GM18508 (cell line): ENCODE measurements at regions not wholly inside any gene's neighbourhood (a gene's known extent, or its start where the extent isn't known, plus 50 kb on each side); places are given as distances from the start of the nearest gene placed in this dataset.

Experiments used
- ATAC-seq: cut with Tn5 transposase; IDR thresholded peaks from one replicate; pipeline ENCODE4 v1.9.1; 2021; ENCODE audit warnings: moderate number of reproducible peaks; ENCODE audit not compliant: insufficient read depth, unreplicated experiment

DNA sequence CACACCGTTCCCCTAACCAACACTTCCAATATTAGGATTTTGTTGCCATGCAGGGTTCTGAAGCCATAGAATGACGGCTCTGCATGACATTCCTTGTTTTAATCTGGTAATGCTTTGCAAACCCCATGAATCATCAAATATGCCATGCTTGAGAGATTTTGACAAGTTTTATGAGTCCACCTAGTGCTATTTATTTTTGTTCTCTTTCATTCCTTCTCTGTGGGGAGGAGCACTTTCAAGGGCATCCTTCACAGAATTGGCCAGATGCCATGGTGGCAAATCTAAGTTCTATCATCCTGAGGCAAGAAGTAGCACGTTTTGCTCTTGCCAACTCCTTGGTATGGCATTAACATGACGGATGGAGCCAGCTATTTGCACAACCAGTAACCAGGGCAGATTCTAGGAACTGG, 268.4 kb downstream of the FAM76B start:
- no peak for ATAC-seq

DNA sequence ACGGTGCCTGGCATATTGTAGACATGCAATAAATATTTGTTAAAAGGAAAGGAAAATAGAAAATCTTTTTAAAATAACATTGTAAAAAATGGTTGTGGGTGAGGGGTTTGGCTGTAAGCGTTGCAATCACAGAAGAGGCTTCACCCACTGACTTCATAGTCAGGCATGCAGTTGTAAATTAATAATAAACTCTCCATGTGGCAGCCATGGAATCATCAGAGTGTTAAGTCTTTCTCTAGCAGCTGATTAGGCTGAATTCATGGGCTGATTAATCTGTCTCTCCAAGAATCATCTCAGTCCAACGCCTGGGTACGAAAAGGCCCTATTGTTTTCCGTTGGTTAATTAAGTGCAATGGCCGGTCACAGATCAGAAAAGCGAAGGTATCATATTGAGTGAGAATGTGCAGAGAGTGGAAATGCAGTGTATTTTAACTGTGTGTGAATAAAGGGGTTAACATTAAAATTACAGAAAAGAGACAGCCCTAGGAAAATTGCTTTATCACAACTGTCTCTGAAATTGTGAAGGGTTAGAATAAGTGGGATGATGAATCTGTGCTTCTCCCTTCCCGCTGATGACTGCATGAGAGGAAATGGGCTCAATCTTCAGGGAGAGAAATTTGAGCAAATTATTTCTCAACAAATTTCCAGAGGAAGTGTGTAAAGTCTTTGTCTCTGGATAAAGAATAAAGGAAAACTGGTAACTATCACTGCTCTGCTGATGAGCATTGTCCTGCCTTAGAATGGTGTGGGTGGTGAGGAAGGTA, 269.0 kb downstream of the FAM76B start:
- no peak for ATAC-seq

DNA sequence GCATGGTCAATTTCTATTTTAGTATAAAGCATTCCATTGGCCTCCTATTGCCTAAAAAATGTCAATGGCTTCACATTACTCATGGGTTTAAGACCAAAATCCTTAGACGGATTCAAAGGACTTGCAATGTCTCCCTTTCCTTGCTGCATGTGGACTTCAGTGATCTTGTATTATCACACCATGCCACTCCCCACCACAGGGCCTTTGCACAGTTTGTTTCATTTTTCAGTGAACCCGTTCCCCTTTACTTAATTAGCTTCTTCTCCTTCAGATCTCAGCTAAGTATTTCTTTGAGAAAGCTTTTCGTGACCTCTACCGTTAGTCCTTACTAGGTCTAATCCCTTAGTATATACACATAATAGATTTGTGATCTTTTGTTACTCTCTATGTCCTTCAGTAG, 269.7 kb downstream of the FAM76B start:
- no peak for ATAC-seq

DNA sequence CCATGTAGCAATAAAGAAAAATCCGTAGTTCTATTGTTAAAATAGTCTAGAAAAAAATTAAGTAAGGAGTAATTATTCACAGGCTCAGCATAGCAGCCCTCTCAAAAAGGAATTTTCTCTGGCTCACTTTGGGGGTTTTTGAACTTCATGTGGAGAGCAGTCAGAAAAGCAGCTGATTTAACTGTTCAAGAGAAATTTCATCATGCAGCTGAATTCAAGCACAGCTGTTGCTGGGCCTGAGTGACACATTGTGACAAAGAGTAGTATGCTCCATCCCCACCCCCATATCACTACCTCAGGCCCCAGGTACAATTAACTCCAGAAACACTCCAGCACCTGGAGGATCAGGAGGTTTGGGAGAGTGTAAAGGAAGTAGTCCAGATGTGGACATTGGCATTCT, 272.1 kb downstream of the FAM76B start:
- no peak for ATAC-seq

DNA sequence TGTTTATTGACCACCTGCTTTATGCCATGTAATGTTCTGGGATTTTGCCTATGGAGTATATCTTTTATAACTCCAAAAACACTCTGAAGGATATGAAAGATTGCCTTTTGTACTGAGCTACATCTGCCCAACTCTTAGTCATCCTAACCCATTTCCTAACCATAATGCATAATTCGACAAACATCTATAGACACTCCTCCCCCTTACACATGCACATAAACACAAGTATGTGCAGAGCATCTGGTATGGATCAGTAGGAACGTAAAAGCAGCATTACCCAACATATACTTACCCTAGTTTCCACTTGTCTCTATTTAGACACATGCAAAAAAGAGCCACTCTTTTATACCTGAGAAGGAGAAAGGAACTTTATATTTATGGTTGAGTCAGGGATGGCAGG, 272.8 kb downstream of the FAM76B start:
- no peak for ATAC-seq

DNA sequence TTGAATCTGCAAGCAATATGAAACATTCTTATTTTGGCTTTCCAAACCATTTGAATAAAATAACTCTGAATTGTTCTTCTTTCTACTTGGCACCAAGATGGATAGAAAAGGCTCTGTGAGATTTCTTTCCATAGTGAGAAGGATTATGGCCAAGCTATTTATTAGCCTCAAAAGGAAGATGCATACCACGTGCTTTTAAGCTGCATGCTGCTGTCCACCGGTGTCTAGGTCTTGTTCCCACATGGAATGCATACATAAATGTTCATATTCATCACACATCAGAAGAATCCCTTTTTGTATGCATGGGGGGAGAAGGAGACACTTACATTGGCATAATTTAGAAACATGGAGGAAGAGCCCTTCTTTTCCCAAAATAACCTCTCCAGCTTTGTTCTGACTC, 273.4 kb downstream of the FAM76B start:
- no peak for ATAC-seq

DNA sequence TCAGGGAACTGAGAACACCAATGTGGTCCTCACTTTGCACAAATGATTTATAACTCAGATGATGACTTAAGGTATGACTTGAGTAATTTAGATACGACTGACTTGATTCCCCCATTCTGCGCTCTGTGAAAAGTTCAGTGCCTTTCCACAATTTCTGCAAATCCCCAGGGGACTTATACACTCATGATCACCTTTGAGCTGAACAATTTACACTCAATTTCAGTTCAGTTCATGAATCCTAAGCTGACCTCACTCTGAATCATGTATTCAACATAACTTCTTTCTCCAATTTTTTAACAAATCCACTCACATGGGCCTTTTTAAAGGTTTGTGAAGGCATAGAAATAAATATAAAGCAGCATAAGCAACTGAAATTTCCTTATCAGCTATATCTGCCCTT, 274.2 kb downstream of the FAM76B start:
- no peak for ATAC-seq

DNA sequence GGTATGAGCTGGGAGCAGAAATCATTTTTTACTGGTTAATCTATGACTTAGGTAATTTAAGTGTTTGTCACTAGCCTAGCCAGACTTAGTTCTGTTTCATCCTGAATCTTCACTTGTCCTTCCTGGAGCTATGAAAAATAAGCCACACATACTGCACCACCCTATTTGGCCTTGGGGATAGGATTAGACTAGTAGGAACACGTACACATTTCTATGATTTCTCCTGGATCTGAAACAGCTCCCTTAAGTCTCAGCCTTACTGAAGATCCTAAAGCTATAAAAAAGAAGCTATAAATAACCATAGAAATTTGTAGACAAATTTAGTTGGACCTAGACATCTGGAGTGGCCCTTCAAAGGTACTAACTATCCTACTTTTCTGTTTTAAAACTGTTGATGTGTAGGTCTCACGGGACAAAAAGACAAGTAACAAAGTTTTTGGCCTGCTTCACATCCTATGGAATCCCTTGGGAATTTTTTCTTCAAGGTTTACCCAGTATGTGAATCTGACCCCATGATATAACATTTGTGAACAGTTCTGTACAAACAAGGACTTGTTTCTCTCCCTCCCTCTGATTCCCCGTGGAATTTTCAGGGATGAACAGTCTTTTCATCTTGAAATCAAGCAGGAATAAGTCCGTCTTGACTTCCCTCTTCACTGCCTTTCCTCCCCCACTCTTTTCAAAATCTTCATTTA, 275.0 kb downstream of the FAM76B start:
- ATAC-seq: no peak

DNA sequence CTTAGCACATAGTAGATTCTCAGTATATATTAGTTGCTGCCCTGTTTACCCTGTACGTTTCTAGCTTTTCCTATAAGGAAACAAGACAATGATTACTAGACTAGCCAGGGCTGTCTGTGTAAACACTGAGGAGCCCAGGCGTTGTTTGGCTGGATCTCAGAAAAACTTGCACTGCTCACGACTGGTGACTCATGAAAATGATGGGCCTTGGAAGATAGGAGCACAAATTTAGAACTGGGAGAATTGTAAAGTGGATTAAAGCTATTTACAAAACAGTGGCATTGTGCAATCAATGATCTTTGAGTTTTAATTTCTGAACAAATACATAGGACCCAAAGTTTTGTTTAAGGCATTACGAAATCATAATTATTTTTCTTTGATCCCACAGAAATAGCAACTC, 276.9 kb downstream of the FAM76B start:
- no peak for ATAC-seq

DNA sequence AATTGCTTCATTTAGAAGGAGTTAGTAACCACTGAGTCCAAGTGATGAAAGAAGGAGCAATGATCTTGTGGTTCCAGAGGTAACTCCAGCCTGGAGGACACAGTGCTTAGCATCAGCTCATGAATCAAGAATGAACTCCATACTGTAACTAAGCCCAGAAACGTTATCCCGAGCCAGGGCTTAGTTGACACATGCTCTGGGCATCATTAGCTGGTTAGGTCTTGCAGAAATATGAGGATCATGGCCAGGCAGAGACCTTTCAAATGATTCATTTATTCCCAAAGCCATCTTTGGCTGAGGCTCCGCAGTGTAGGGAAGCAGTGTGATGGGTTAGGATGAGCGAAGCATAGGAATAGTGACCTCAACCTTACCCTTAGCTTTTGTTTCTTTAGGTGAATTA, 277.4 kb downstream of the FAM76B start:
- ATAC-seq: no peak

DNA sequence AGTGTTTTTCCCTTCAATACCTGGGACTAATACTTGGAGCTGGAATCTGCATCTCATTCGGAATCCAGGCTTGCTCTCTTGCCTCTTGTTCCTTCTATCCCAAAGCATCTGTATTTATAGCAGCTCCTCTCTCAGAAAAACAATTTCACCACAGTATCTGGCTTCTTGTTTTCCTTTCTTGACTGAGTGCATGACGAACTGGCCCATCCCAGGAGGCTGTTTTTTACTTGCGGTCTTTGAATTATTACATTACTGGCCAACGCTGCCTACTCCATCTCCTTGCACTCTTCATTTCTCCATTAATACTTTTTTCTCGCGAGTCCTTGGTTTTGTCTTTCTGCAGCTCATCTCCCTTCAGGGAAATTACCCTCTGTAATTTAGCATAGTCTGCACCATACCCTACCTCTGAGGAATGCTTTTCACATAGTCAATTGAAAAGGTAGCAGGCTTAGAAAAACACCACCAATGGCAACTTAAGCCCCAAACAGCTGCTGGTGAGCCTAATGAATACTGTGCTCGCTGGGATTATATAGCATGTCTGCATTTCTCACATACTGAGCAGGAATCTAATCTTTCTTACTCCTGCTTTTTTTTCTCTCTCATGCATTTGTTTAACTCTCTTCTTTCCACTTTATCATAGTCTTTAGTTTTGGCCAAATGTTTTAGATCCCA, 277.4 kb upstream of the SESN3 start:
- ATAC-seq: no peak

DNA sequence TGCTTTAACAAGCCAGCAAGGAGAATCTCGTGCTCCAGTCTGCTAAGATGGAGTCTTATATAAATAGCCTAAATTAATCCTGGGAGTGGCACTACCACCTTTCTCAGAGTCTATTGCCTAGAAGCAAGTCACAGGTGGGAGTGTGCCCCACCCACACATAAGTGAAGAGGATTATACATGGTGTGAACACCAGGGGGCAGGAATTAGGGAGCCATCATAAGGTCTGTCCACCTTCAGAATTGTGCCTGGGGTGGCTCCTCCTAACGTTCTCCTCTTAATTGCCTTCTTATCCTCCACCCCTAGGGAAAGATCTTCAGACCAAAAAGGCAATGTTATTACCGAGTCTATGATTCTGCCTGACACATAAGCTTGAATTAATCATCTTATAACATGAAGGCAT, 276.8 kb upstream of the SESN3 start:
- no peak for ATAC-seq

DNA sequence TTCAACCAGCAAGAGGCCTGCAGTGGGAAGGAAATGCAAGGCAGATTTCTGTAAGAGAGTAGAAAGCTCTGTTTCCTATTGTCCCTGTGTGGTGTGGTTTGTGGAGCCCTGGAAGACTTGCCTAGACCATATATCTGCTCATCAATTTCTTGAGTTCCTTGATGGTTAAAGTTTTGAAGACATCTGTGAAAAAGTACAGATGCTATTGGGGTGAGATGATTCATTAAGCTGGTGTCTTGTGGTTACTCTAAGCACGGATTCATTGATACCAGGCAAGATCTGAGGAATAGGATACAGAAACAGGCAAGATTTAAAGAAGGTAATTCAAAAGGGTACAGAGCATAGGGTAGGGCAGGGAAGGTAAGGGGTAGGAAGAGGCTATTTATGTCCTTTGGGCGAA, 275.8 kb upstream of the SESN3 start:
- no peak for ATAC-seq

DNA sequence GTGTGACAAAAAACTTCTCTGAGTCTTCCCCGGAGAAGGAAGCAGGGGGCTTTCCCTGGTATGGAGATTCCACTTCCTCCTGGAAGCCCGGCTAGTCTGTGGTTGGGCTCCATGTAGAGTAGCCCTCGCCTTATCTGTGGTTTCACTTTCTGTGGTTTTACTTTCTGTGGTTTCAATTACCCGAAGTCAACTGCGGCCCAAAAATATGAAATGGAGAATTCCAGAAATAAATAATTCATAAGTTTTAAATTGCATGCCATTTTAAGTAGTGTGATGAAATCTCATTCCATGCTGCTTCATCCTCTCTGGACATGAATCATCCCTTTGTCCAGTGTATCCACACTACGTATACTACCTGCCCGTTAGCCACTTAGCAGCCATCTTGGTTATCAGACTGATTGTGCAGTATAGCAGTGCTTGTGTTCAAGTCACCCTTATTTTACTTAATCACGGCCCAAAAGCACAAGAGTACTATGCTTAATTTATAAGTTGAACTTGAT, 275.0 kb upstream of the SESN3 start:
- no peak for ATAC-seq

DNA sequence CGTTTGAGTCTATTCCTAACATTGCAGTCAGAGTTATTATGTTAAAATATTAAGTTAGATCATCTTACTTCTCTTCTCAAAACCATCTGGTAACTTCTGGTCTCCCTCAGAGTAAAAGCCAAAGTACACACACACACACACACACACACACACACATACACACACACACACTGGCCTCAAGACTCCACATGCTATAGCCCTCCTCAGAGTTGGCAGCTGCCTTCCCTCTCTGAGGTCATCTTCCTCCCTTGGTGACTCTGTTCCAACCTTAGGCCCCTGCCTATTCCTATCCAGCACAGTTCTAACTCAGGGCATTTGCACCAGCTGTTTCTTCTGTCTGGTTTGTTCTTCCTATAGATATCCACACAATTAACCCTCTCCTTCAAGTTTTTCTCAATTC, 272.0 kb upstream of the SESN3 start:
- no peak for ATAC-seq

DNA sequence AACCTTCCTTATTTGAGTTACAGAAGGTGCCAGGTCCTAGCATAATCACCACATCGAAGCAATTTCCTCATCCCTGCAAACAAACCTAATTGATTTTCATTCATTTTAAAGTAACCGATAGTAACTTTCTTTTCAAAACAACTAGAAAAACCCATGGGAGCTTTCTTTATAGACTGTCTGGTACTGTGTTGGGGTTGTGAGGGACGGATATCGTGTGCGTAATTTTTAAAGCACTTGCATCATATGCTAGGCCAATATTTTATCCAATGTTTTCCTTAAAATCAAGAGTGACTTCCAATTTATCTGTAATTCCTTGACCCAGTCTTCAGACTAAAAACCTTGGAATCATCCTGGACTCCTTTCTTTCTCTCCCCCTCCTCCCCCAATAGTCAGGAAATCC, 271.5 kb upstream of the SESN3 start:
- no peak for ATAC-seq

DNA sequence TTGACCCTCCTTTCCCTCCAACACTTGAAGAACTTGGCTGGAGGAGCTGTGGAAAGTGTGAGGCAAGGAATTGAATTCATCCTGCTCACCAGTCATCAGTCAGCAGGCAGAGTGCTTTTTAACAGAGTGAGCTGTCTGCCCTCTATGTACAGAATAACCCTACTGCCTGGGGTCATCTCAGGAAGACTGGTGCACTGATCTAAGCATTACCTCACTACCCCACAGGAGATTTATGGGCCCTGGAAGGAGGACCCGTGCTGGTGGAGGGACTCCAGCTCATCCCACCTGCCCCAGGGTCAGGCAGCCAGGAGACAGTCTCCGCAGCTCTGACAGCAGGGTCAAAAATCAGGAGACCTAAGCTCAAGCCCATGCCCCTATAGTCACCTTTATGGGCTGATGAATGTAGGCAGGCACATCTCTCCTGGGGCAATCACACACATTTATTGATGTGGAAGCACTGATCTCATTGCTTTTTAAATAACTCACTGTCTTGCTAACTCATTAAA, 270.8 kb upstream of the SESN3 start:
- ATAC-seq: no peak

DNA sequence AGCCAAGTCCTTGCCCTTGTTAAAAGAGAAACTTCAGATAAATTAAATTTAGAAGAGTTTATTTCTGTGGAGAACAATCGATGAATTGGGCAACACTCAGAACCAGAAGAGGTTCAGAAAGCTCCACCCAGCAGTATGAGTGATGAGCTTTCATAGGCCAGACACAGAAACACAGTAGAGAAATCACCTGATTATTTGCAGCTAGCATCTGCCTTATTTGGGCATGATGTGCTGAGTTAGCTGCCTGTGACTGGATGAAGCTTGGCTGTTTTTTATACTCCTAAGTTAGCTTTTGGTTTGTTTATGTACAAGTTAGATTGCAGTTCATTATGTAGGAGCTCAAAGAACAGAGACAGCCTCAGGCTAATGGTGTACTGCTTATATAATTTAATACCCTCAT, 269.5 kb upstream of the SESN3 start:
- no peak for ATAC-seq

DNA sequence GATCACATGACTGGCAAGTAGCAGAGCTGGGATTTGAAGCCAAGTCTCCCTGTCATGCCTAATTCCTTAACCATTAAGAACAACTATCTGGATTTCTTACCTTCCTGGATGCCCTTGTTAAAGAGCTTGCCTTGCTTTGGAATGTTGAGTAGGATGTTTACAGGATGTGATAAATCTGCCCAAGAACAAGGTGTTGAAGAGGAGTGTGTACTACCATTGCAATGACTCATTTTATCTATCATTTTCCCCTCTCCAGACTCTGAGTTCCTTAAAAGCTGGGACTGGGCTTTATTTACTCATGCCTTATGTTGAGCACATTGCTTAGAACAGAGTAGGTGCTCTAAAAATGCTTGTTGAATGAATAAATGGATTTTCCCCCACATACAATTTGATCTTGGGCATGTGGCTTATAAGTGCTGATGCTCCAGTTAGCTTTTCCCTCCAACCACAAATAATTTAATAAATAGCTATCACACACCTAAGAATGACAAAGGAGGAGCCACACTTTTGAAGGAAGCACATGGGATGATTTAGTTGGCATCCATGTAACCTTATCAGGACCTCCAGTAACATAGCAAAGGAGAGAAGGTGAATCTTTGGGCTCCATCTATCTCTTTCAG, 268.6 kb upstream of the SESN3 start:
- ATAC-seq: no peak

DNA sequence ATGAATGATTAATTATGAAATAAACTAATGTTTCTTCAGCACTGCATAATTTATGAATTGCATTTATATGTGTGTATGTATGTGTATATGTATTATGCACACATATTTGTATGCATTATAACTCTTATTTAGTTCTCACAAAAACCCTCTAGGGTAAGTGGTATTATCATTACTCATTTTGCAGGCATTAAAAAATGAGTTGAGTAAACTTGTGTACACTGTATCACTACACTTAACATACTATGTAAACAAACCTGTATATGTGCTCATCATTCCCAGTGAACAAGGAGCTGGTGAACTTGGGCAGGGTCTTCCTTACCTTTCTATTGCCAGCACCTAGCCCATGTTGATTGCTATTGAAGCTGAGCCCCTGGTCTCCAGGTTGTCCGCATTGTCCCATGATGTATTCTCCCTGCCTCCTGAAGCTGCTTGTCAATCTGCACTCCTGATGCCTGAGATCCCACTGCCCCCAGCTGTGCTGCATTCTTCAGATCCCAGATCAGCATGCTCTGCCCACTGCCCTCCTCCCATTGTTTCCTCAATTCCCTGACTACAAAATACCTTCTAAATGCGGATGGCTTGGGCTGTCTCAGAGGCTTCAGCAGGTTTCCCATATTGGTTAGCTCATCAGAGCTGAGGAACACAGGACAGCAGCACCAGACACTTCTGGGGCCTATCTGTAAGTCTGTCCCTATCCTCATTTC, 267.9 kb upstream of the SESN3 start:
- no peak for ATAC-seq
